ENCODE measurements at regions not wholly inside any gene's neighbourhood (a gene's known extent, or its start where the extent isn't known, plus 50 kb on each side); places are given as distances from the start of the nearest gene placed in this dataset.

DNA sequence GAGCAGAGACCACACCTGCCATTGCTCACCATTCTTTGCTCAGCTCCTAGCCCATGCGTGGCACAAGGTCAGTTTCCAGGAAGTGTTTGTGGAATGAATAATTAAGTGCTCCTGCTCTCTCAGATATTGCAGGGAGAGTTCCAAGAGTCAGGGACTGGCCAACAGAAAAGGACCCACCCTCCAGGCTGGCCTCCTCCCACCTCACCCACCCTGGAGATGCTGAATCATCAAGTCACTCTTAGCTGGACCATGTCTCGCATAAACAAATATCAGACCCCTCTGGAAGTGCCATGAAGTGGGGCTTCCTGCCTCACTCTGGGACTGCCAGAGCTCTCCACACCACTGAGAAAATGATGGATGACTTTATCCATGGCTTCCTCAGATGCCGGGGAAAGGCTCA is 256.0 kb downstream of the TNS1 start:
- TF ChIP-seq POLR2AphosphoS5 (IDR thresholded peaks at IDR 0.05; ENCODE audit: low read depth, low read length) (no peak), TCF12 (IDR thresholded peaks at IDR 0.05) (no peak), TAF1 (IDR thresholded peaks at IDR 0.05; ENCODE audit: borderline replicate concordance, low read depth, low read length) (no peak), CTCF (IDR thresholded peaks at IDR 0.05) (no peak)
